K562 (cell line): ENCODE measurements at regions not wholly inside any gene's neighbourhood (a gene's known extent, or its start where the extent isn't known, plus 50 kb on each side); places are given as distances from the start of the nearest gene placed in this dataset.

Experiments used
- ATAC-seq: fragments of 200-7000 bp; cut with Tn5 transposase; 3 replicates; pipeline ENCODE4 v1.9.1; 2020; ENCODE audit warnings: moderate library complexity
- BruUV-seq: library from RNA; stranded (reverse); fragments of 400-500 nt; replicated peaks from 2 replicates; lab custom pipeline; 2021; lab: Mats Ljungman, UMichigan
- CTCF ChIA-PET: fragments of 300-600 bp; formaldehyde crosslinking; extraction: SDS; loops from one replicate; lab custom pipeline; 2021; ENCODE audit warnings: low intra/inter-chr PET ratio; lab: Yijun Ruan, JAX
- POLR2A ChIA-PET: fragments of 300-600, 350-650 bp; sonication (Branson Sonifier 250); formaldehyde crosslinking; extraction: SDS; loops from one replicate; lab custom pipeline; 2021; ENCODE audit warnings: antibody characterized with exemption, inconsistent platforms; lab: Yijun Ruan, JAX
- DNase-seq, 4 experiments: peaks; one replicate each; pipeline versions ENCODE4 v3.0.0 to v3.0.0-alpha.2; 2011 to 2018; ENCODE audit warnings: low spot score in 3 of 4, mixed read lengths in 3 of 4; ENCODE audit errors: extremely low read depth in 1 of 4
- FAIRE-seq: peaks from 2 replicates; lab custom pipeline; 2011; peaks lifted over from hg19 to GRCh38; lab: Jason Lieb, UNC
- H2AFZ ChIP-seq: 2 replicates; pipeline ENCODE4 v1.6.0; 2011; ENCODE audit warnings: low read depth, low read length, control low read depth, inconsistent platforms
- H3K27ac ChIP-seq: fragments of 200-600 bp; 3 replicates; pipeline ENCODE4 v1.8.0; 2011; ENCODE audit warnings: low read depth, mild to moderate bottlenecking, control low read depth, inconsistent platforms, low read length, moderate library complexity, mixed read lengths; ENCODE audit errors: extremely low read depth
- H3K27me3 ChIP-seq, 2 experiments: fragments of 300-600 bp in 1 of 2; 2 replicates in 1 of 2; 3 replicates in 1 of 2; pipeline versions ENCODE4 v1.6.0 to v1.8.0; 2011; ENCODE audit warnings: inconsistent platforms in 2 of 2, low read length in 2 of 2, mild to moderate bottlenecking in 1 of 2, mixed read lengths in 1 of 2, moderate library complexity in 1 of 2; ENCODE audit not compliant: control insufficient read depth in 2 of 2, insufficient read depth in 2 of 2
- H3K36me3 ChIP-seq: fragments of 300-600 bp; 3 replicates; pipeline ENCODE4 v1.8.0; 2011; ENCODE audit warnings: mild to moderate bottlenecking, low read length, inconsistent platforms; ENCODE audit not compliant: control insufficient read depth, insufficient read depth
- H3K4me1 ChIP-seq, 2 experiments: fragments of 200-600 bp in 1 of 2; replicated peaks in 1 of 2; 2 replicates in 1 of 2; 3 replicates in 1 of 2; pipeline versions ENCODE4 v1.5.1 to v1.8.0; 2011; ENCODE audit warnings: inconsistent platforms in 2 of 2, low read length in 2 of 2, mild to moderate bottlenecking in 1 of 2, mixed read lengths in 1 of 2, moderate library complexity in 1 of 2; ENCODE audit not compliant: control insufficient read depth in 2 of 2, insufficient read depth in 2 of 2
- H3K4me2 ChIP-seq: 2 replicates; pipeline ENCODE4 v1.6.1; 2011; ENCODE audit warnings: low read length, control low read depth, inconsistent platforms, mixed read lengths; ENCODE audit not compliant: insufficient read depth
- H3K4me3 ChIP-seq: fragments of 200-600 bp; sonication (generic), shearing (Covaris generic); 2 replicates; pipeline ENCODE4 v1.5.1; 2016; ENCODE audit warnings: control low read depth, inconsistent platforms
- H3K79me2 ChIP-seq: fragments of 200-600 bp; 3 replicates; pipeline ENCODE4 v1.8.0; 2011; ENCODE audit warnings: low read length, inconsistent platforms; ENCODE audit not compliant: control insufficient read depth, insufficient read depth
- H3K9ac ChIP-seq, 2 experiments: 2 replicates each; pipeline versions ENCODE4 v1.6.0 to v1.6.1; 2011; ENCODE audit warnings: low read depth in 2 of 2, low read length in 2 of 2, control low read depth in 1 of 2, inconsistent platforms in 1 of 2, mild to moderate bottlenecking in 1 of 2, mixed read lengths in 1 of 2; ENCODE audit not compliant: insufficient read depth in 1 of 2
- H3K9me1 ChIP-seq: one replicate; pipeline ENCODE4 v1.6.0; 2011; ENCODE audit warnings: inconsistent platforms, mild to moderate bottlenecking, low read length, moderate library complexity; ENCODE audit not compliant: control insufficient read depth, insufficient read depth
- H3K9me3 ChIP-seq: replicated peaks from 2 replicates; pipeline ENCODE4 v1.5.1; 2011; ENCODE audit warnings: low read depth, low read length, inconsistent platforms; ENCODE audit not compliant: control insufficient read depth, insufficient read depth
- H4K20me1 ChIP-seq: replicated peaks from 2 replicates; pipeline ENCODE4 v1.6.1; 2011; ENCODE audit warnings: low read length, inconsistent platforms, mixed read lengths; ENCODE audit not compliant: control insufficient read depth, insufficient read depth
- ATF3 ChIP-seq, 2 experiments: fragments of 450-650 bp in 1 of 2; sonication (generic) in 1 of 2; formaldehyde crosslinking in 1 of 2; IDR thresholded peaks in 1 of 2; conservative IDR thresholded peaks in 1 of 2; 2 replicates each; pipeline versions ENCODE4 v1.6.1 to v1.8.1; 2016 to 2023; ENCODE audit warnings: mild to moderate bottlenecking in 2 of 2, moderate library complexity in 2 of 2, inconsistent platforms in 1 of 2, missing genetic modification reagents in 1 of 2
- HNRNPUL1 ChIP-seq: fragments of 200-400 bp; formaldehyde crosslinking; IDR thresholded peaks from 2 replicates; pipeline ENCODE4 v1.6.1; 2017; ENCODE audit warnings: low read length
- PRMT5 ChIP-seq: sonication (generic); formaldehyde crosslinking; IDR thresholded peaks from 2 replicates; pipeline ENCODE4 v1.5.0; 2020; ENCODE audit warnings: missing genetic modification reagents
- RBM15 ChIP-seq: fragments of 200-400 bp; formaldehyde crosslinking; IDR thresholded peaks from 2 replicates; pipeline ENCODE4 v1.6.1; 2018; ENCODE audit warnings: mild to moderate bottlenecking, low read length, moderate library complexity; ENCODE audit not compliant: insufficient read depth
- SFPQ ChIP-seq: fragments of 200-400 bp; formaldehyde crosslinking; IDR thresholded peaks from 2 replicates; pipeline ENCODE4 v1.6.1; 2017; ENCODE audit warnings: mild to moderate bottlenecking, low read depth, low read length, moderate library complexity
- SRSF7 ChIP-seq: fragments of 200-400 bp; formaldehyde crosslinking; optimal IDR thresholded peaks from 2 replicates; pipeline ENCODE3; 2017; ENCODE audit warnings: mild to moderate bottlenecking, low read depth, low read length
- TAF15 ChIP-seq: fragments of 200-400 bp; formaldehyde crosslinking; IDR thresholded peaks from 2 replicates; pipeline ENCODE4 v1.6.1; 2017; ENCODE audit warnings: mild to moderate bottlenecking, low read depth, low read length, moderate library complexity
- ZNF232 ChIP-seq: sonication (generic); formaldehyde crosslinking; IDR thresholded peaks from 2 replicates; pipeline ENCODE4 v1.8.0; 2022; ENCODE audit warnings: mild to moderate bottlenecking, missing genetic modification reagents
- ZNF518B ChIP-seq: fragments of 250-450 bp; sonication (Bioruptor Pico); IDR thresholded peaks from 2 replicates; pipeline ENCODE4 v1.5.0; 2021; ENCODE audit warnings: mild to moderate bottlenecking, moderate library complexity
- WGBS: fragments of 100-300 bp; shearing (Covaris generic); methylation state at CpG from one replicate; pipeline ENCODE4 v1.1.6; 2016; ENCODE audit warnings: low coverage, mixed read lengths; ENCODE audit not compliant: insufficient coverage; ENCODE audit errors: missing lambda C conversion rate; 5-methylcytosine and 5-hydroxymethylcytosine counted together
- in situ Hi-C: fragments of 300-500 bp; cut with MboI; formaldehyde crosslinking; loops from 4 replicates; pipeline ENCODE4 v1.15.0; 2018; ENCODE audit warnings: inconsistent platforms, mixed read lengths
- intact Hi-C: fragments of 100-400 bp; cut with micrococcal nuclease; formaldehyde crosslinking; loops from 2 replicates; pipeline ENCODE4 v1.14.2; 2022

GRCh38 chr18:78054801-78055200 lies 805.2 kb downstream of the GALR1 start (continued):
- no peak for TF ChIP-seq PRMT5 (CRISPR knock-in tag)
- TF ChIP-seq ZNF518B (CRISPR knock-in tag) = no peak

GRCh38 chr18:78056011-78056410 lies 806.4 kb downstream of the GALR1 start:
- Histone ChIP-seq H3K9me1 (no peaks in the 10 kb centered on the region), H2AFZ (no peak overlapping the region), H4K20me1 (no peaks in the 10 kb centered on the region), H3K9ac (no peak overlapping the region), H3K4me3 (no peak overlapping the region), H3K4me1 (no peaks in the 10 kb centered on the region), H3K79me2 (no peaks in the 10 kb centered on the region), H3K27ac (no peak overlapping the region), H3K36me3 (no peaks in the 10 kb centered on the region), H3K9me3 (no peaks in the 10 kb centered on the region), H3K27me3 (peaks cover 2 to 15% of the 10 kb centered on the region in 2 experiments; a peak in 3 of 5 replicates), H3K4me2 (no peak overlapping the region)
- CTCF ChIA-PET = no interaction called here
- TF ChIP-seq SRSF7 = no peak
- TF ChIP-seq SFPQ = no peak
- no peak for TF ChIP-seq ATF3 (IDR thresholded peaks at IDR 0.05)
- TF ChIP-seq ATF3 (CRISPR knock-in tag; conservative IDR thresholded peaks at IDR 0.05) = no peak
- no peak for TF ChIP-seq RBM15
- no peak for TF ChIP-seq TAF15
- no peak for TF ChIP-seq HNRNPUL1
- no peak for TF ChIP-seq ZNF232 (CRISPR knock-in tag)
- no peak for DNase-seq
- in situ Hi-C loops (no loop called here), intact Hi-C loops (no loop called here)
- no peak for FAIRE-seq
- ATAC-seq = no peak
- BruUV-seq = no TSS peak
- POLR2A ChIA-PET = no interaction called here
- WGBS = 0% methylated on average over 2 of the region's 2 CpGs
